Stomach (tissue), 8 donors: ENCODE measurements at regions not wholly inside any gene's neighbourhood (a gene's known extent, or its start where the extent isn't known, plus 50 kb on each side); places are given as distances from the start of the nearest gene placed in this dataset.

ENCODE experiments used
- DNase-seq, 2 donors: peaks; one replicate each; pipeline versions ENCODE4 v3.0.0 to v3.0.0-alpha.2; 2013 to 2019
- H3K27ac ChIP-seq, 5 donors: fragments of 200-600 bp in 4 of 5; sonication (generic) in 4 of 5; one replicate each; pipeline ENCODE4 v1.5.1; 2013 to 2019; ENCODE audit warnings: mild to moderate bottlenecking in 1 of 5, moderate library complexity in 1 of 5
- H3K27me3 ChIP-seq, 3 donors: fragments of 200-600 bp; sonication (generic); one replicate each; pipeline ENCODE4 v1.5.1; 2017 to 2019; ENCODE audit warnings: mixed run types in 1 of 3
- H3K36me3 ChIP-seq, 4 donors: fragments of 200-600 bp; sonication (generic); 1 replicate in 3 of 4; 2 replicates in 1 of 4; pipeline ENCODE4 v1.5.1; 2016 to 2019
- H3K4me1 ChIP-seq, 4 donors: fragments of 200-600 bp; sonication (generic); one replicate each; pipeline ENCODE4 v1.5.1; 2016 to 2019
- H3K4me3 ChIP-seq, 4 donors: fragments of 200-600 bp; sonication (generic) in 3 of 4; one replicate each; pipeline ENCODE4 v1.5.1; 2016 to 2019; ENCODE audit warnings: mild to moderate bottlenecking in 1 of 4
- H3K9me3 ChIP-seq, 4 donors: fragments of 200-600 bp; sonication (generic); one replicate each; pipeline ENCODE4 v1.5.1; 2016 to 2019
- CTCF ChIP-seq, 7 experiments: fragments of 450-650 bp in 4 of 7; fragments of 200-600 bp in 3 of 7; sonication (generic) in 3 of 7; IDR thresholded peaks; one replicate each; pipeline ENCODE4 v1.5.1; 2016 to 2019; ENCODE audit warnings: antibody characterized with exemption in 7 of 7, control low read depth in 2 of 7, mild to moderate bottlenecking in 1 of 7
- EP300 ChIP-seq: sonication (generic); formaldehyde crosslinking; IDR thresholded peaks from one replicate; pipeline ENCODE4 v1.6.1; 2017; ENCODE audit warnings: antibody characterized with exemption
- POLR2A ChIP-seq, 4 donors: fragments of 450-650 bp; IDR thresholded peaks; one replicate each; pipeline ENCODE4 v1.6.1; 2016; ENCODE audit warnings: antibody characterized with exemption in 4 of 4, control low read depth in 2 of 4, mild to moderate bottlenecking in 1 of 4, moderate library complexity in 1 of 4
- POLR2AphosphoS5 ChIP-seq, 3 donors: sonication (generic); formaldehyde crosslinking; IDR thresholded peaks; one replicate each; pipeline ENCODE4 v1.6.1; 2016; ENCODE audit warnings: antibody characterized with exemption in 3 of 3
- WGBS, 5 donors: extraction: QIAGEN DNeasy Blood & Tissue Kit in 3 of 5; methylation state at CpG; one replicate each; pipeline versions ENCODE4 v1.1.5 to v1.1.7; 2013 to 2018; 5-methylcytosine and 5-hydroxymethylcytosine counted together
- intact Hi-C: fragments of 100-400 bp; cut with DNase I; formaldehyde crosslinking; loops from one replicate; pipeline ENCODE4 v1.15.1; 2023; ENCODE audit warnings: low total_unique reads
- donor health status: healthy with polysubstance abuse.
- donor health status: Bipolar disorder and iron deficiency.
- donor health status: healthy.

GRCh38 chr18:59748628-59749360 is 51.6 kb upstream of the CCBE1 start:
- intact Hi-C loops: no loop called here
- no peak for TF ChIP-seq CTCF (IDR thresholded peaks at IDR 0.05)
- no peak for TF ChIP-seq POLR2AphosphoS5 (IDR thresholded peaks at IDR 0.05)
- no peak for TF ChIP-seq POLR2A (IDR thresholded peaks at IDR 0.05)
- TF ChIP-seq EP300: no peak
- Histone ChIP-seq H3K27me3 (peaks cover 0 to 3% (median 0%) of the 10 kb centered on the region in 3 donors), H3K9me3 (peaks cover 0 to 3% (median 0%) of the 10 kb centered on the region in 4 donors), H3K27ac (no peak overlapping the region), H3K36me3 (no peaks in the 10 kb centered on the region), H3K4me3 (no peak overlapping the region), H3K4me1 (no peaks in the 10 kb centered on the region)
- no peak for DNase-seq
- WGBS, 5 donors: 81 to 86% (median 83%) methylated on average over 2 of the region's 2 CpGs
